ENCODE measurements at regions not wholly inside any gene's neighbourhood (a gene's known extent, or its start where the extent isn't known, plus 50 kb on each side); places are given as distances from the start of the nearest gene placed in this dataset.
"Not testable (repeated sequence)": the region's sequence is repeated elsewhere in the genome, so short reads cannot be mapped to it uniquely, and the experiment has no call there.

- Histone ChIP-seq H3K4me2 (no peak overlapping the region), H3K4me1 (ENCODE audit: low read depth, poor library complexity, severe bottlenecking) (no peaks in the 10 kb centered on the region), H3K27me3 (ENCODE audit: insufficient read depth, low read depth) (no peaks in the 10 kb centered on the region), H3K79me2 (ENCODE audit: insufficient read depth, low read depth) (no peaks in the 10 kb centered on the region), H3K36me3 (ENCODE audit: insufficient read depth) (no peaks in the 10 kb centered on the region), H3K4me3 (IDR thresholded peaks at IDR 0.05; ENCODE audit: insufficient read depth, low read depth, low read length) (no peak overlapping the region), H2AFZ (ENCODE audit: low read depth) (no peak overlapping the region), H4K20me1 (ENCODE audit: insufficient read depth) (no peaks in the 10 kb centered on the region), H3K27ac (no peak overlapping the region), H3K9ac (no peak overlapping the region)
- no peak for TF ChIP-seq CTCF (conservative IDR thresholded peaks at IDR 0.05; ENCODE audit: low read depth, low read length)
Observed at GRCh38 chr22:22772396-22772795, 115.2 kb upstream of the IGLL5 start.

GRCh38 chr22:22772883-22773282 lies 114.7 kb upstream of the IGLL5 start:
- Histone ChIP-seq H2AFZ (ENCODE audit: low read depth) (no peak overlapping the region), H4K20me1 (ENCODE audit: insufficient read depth) (no peaks in the 10 kb centered on the region), H3K27me3 (ENCODE audit: insufficient read depth, low read depth) (no peaks in the 10 kb centered on the region), H3K4me2 (no peak overlapping the region), H3K4me1 (ENCODE audit: low read depth, poor library complexity, severe bottlenecking) (no peaks in the 10 kb centered on the region), H3K27ac (no peak overlapping the region), H3K36me3 (ENCODE audit: insufficient read depth) (no peaks in the 10 kb centered on the region), H3K9ac (no peak overlapping the region), H3K4me3 (IDR thresholded peaks at IDR 0.05; ENCODE audit: insufficient read depth, low read depth, low read length) (no peak overlapping the region), H3K79me2 (ENCODE audit: insufficient read depth, low read depth) (no peaks in the 10 kb centered on the region)
- TF ChIP-seq CTCF (conservative IDR thresholded peaks at IDR 0.05; ENCODE audit: low read depth, low read length) = no peak

- Histone ChIP-seq H2AFZ (ENCODE audit: low read depth) (no peak overlapping the region), H3K4me2 (no peak overlapping the region), H3K27me3 (ENCODE audit: insufficient read depth, low read depth) (no peaks in the 10 kb centered on the region), H3K4me1 (ENCODE audit: low read depth, poor library complexity, severe bottlenecking) (no peaks in the 10 kb centered on the region), H4K20me1 (ENCODE audit: insufficient read depth) (no peaks in the 10 kb centered on the region), H3K79me2 (ENCODE audit: insufficient read depth, low read depth) (no peaks in the 10 kb centered on the region), H3K27ac (no peak overlapping the region), H3K9ac (no peak overlapping the region), H3K36me3 (ENCODE audit: insufficient read depth) (no peaks in the 10 kb centered on the region), H3K4me3 (IDR thresholded peaks at IDR 0.05; ENCODE audit: insufficient read depth, low read depth, low read length) (no peak overlapping the region)
- no peak for TF ChIP-seq CTCF (conservative IDR thresholded peaks at IDR 0.05; ENCODE audit: low read depth, low read length)
Observed at GRCh38 chr22:22773427-22773826, 114.2 kb upstream of the IGLL5 start.

- Histone ChIP-seq H3K79me2 (ENCODE audit: insufficient read depth, low read depth) (no peaks in the 10 kb centered on the region), H4K20me1 (ENCODE audit: insufficient read depth) (no peaks in the 10 kb centered on the region), H3K4me3 (IDR thresholded peaks at IDR 0.05; ENCODE audit: insufficient read depth, low read depth, low read length) (no peak overlapping the region), H3K36me3 (ENCODE audit: insufficient read depth) (no peaks in the 10 kb centered on the region), H3K9ac (no peak overlapping the region), H3K4me2 (no peak overlapping the region), H3K4me1 (ENCODE audit: low read depth, poor library complexity, severe bottlenecking) (no peaks in the 10 kb centered on the region), H2AFZ (ENCODE audit: low read depth) (no peak overlapping the region), H3K27ac (no peak overlapping the region), H3K27me3 (ENCODE audit: insufficient read depth, low read depth) (no peaks in the 10 kb centered on the region)
- TF ChIP-seq CTCF (conservative IDR thresholded peaks at IDR 0.05; ENCODE audit: low read depth, low read length) = no peak
Observed at GRCh38 chr22:22773979-22774604, 113.5 kb upstream of the IGLL5 start.

- not testable (repeated sequence) for H3K27me3 ChIP-seq (ENCODE audit: insufficient read depth, low read depth); H3K36me3 ChIP-seq (ENCODE audit: insufficient read depth); H3K4me1 ChIP-seq (ENCODE audit: low read depth, poor library complexity, severe bottlenecking); H3K27ac ChIP-seq; H3K4me3 ChIP-seq (IDR thresholded peaks at IDR 0.05; ENCODE audit: insufficient read depth, low read depth, low read length); H3K4me2 ChIP-seq; H4K20me1 ChIP-seq (ENCODE audit: insufficient read depth); H3K79me2 ChIP-seq (ENCODE audit: insufficient read depth, low read depth); H3K9ac ChIP-seq; H2AFZ ChIP-seq (ENCODE audit: low read depth)
Observed at GRCh38 chr22:22774762-22775161, 112.9 kb upstream of the IGLL5 start.
